Erythroblast (primary cell): ENCODE measurements at regions not wholly inside any gene's neighbourhood (a gene's known extent, or its start where the extent isn't known, plus 50 kb on each side); places are given as distances from the start of the nearest gene placed in this dataset.

Source experiments
- GATA1 ChIP-seq: IDR thresholded peaks from 2 replicates; pipeline ENCODE4 v1.6.1; 2011; ENCODE audit warnings: low read depth, mild to moderate bottlenecking, control low read depth, low read length, moderate library complexity
- POLR2A ChIP-seq: IDR thresholded peaks from 2 replicates; pipeline ENCODE4 v1.6.1; 2011; ENCODE audit warnings: mild to moderate bottlenecking, low read length

- TF ChIP-seq POLR2A (no peak), GATA1 (no peak)
These were observed 436.0 kb upstream of the NR2F2 start for GRCh38 chr15:95894407-95894956.
